HUES64 (cell line): ENCODE measurements at regions not wholly inside any gene's neighbourhood (a gene's known extent, or its start where the extent isn't known, plus 50 kb on each side); places are given as distances from the start of the nearest gene placed in this dataset.
"Not testable (repeated sequence)": the region's sequence is repeated elsewhere in the genome, so short reads cannot be mapped to it uniquely, and the experiment has no call there.

ENCODE experiments used
- H3K27ac ChIP-seq: 2 replicates; pipeline ENCODE4 v1.7.0; 2013; ENCODE audit warnings: low read depth, low read length, inconsistent platforms
- H3K27me3 ChIP-seq: 2 replicates; pipeline ENCODE4 v1.6.1; 2013; ENCODE audit warnings: mild to moderate bottlenecking, low read length; ENCODE audit not compliant: insufficient read depth
- H3K36me3 ChIP-seq: 2 replicates; pipeline ENCODE4 v1.6.1; 2013; ENCODE audit warnings: mild to moderate bottlenecking, low read length; ENCODE audit not compliant: insufficient read depth
- H3K4me1 ChIP-seq: 2 replicates; pipeline ENCODE4 v1.6.1; 2013; ENCODE audit warnings: mild to moderate bottlenecking, low read length, moderate library complexity; ENCODE audit not compliant: insufficient read depth
- H3K4me3 ChIP-seq: 2 replicates; pipeline ENCODE4 v1.5.1; 2013; ENCODE audit warnings: mild to moderate bottlenecking, low read length, moderate library complexity
- H3K9ac ChIP-seq: 2 replicates; pipeline ENCODE4 v1.6.1; 2013; ENCODE audit warnings: mild to moderate bottlenecking, low read depth, low read length
- H3K9me3 ChIP-seq: 2 replicates; pipeline ENCODE4 v1.6.1; 2013; ENCODE audit warnings: low read depth, low read length; ENCODE audit not compliant: insufficient read depth
- WGBS: fragments of 150-250, 120-280 bp; methylation state at CpG from one replicate; pipeline ENCODE4 v1.1.7; 2013; ENCODE audit warnings: missing lambda C conversion rate; 5-methylcytosine and 5-hydroxymethylcytosine counted together

DNA sequence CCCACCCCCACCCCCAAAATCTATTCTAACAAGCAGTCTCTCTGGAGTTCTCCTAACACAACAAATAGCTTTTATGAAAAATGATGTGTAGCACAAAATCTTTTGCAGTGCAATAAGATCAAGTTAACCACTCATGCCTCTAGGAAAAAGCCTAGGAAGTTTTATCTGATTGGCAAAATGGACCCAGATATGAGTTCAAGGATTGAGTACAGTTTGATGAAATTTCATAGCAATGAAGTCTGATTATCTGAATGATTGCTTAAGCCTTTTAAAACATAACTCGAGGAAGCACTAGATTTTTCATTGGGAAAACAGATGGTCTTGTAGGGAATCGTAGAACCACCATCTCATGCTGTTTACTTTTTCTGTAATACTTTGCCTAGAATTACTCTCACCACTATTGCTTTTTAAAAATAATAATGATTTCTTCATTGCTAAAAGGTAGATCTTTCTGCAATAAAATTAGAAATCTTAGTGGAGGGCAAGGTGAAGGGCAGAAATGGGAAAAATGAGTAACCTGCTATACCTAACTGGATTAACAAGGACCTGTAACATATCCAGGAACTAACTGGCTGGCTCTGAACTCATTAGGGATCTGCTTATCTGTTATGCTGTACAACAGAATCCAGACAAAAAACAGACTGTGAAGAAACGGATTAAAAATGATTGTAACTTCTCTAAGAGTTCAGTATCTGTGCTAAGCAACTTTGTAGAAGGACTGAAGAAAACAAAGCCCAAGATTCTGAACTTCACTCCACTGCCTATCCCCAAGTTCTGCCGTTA, 73.7 kb upstream of the ETAA1 start:
- no peaks in the 10 kb centered on the region for H3K9me3 ChIP-seq
- H3K4me3 ChIP-seq, result no peak overlapping the region
- WGBS, result 94% methylated on average over 4 of the region's 4 CpGs
- H3K4me1 ChIP-seq, result peaks cover 63% of the 10 kb centered on the region
- no peaks in the 10 kb centered on the region for H3K36me3 ChIP-seq
- no peak overlapping the region for H3K27ac ChIP-seq
- no peaks in the 10 kb centered on the region for H3K27me3 ChIP-seq
- no peak overlapping the region for H3K9ac ChIP-seq

DNA sequence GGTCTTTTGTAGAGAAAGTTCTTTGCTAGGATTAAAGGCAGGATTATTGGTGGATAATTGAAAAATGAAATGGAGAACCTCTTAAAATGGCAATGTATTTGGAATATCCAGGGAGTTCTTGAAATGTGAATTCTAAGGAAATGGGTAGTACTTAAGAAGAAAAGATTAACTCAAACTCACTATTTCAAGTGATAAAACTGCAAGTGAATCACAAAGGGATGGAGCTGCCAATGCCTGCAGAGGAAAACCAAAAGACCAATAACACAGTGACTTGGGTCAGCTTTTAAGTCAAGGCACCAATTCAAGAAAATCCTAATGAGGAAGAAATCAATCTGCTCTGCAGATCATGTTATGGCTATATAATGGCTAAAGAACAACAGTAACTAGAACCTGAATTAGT, 67.6 kb upstream of the ETAA1 start:
- H3K36me3 ChIP-seq, result peaks cover 2% of the 10 kb centered on the region; the same call in 1 of the 2 replicates
- no peak overlapping the region for H3K9ac ChIP-seq
- peak overlapping the region; percentile 21 for H3K4me3 ChIP-seq
- H3K27ac ChIP-seq, result peak overlapping the region; percentile 80
- peaks cover 54% of the 10 kb centered on the region for H3K4me1 ChIP-seq
- H3K9me3 ChIP-seq, result no peaks in the 10 kb centered on the region
- no peaks in the 10 kb centered on the region for H3K27me3 ChIP-seq

- Histone ChIP-seq H3K4me3 (peak overlapping the region; percentile 21), H3K4me1 (peaks cover 50% of the 10 kb centered on the region), H3K9me3 (no peaks in the 10 kb centered on the region), H3K36me3 (peaks cover 7% of the 10 kb centered on the region; the same call in 1 of the 2 replicates), H3K9ac (peak overlapping the region; percentile 6; the same call in 1 of the 2 replicates), H3K27me3 (no peaks in the 10 kb centered on the region), H3K27ac (peak overlapping the region; percentile 80)
These were observed 67.2 kb upstream of the ETAA1 start for GRCh38 chr2:67329951-67330350.

DNA sequence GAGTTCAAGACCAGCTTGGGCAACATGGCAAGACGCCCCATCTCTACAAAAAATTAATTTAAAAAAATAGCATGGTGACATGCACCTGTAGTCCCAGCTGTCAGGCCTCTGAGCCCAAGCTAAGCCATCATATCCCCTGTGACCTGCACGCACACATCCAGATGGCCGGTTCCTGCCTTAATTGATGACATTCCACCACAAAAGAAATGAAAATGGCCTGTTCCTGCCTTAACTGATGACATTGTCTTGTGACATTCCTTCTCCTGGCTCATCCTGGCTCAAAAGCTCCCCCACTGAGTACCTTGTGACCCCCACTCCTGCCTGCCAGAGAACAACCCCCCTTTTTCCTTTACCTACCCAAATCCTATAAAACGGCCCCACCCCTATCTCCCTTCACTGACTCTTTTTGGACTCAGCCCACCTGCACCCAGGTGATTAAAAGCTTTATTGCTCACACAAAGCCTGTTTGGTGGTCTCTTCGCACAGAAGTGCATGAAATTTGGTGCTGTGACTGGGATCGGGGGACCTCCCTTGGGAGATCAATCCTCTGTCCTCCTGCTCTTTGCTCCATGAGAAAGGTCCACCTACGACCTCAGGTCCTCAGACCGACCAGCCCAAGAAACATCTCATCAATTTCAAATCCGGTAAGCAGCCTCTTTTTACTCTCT, 65.6 kb upstream of the ETAA1 start:
- WGBS, result 80% methylated on average over 9 of the region's 9 CpGs
- not testable (repeated sequence) for H3K9me3 ChIP-seq, H3K36me3 ChIP-seq, H3K27me3 ChIP-seq
- Histone ChIP-seq H3K27ac (peak overlapping the region; percentile 46; the same call in 1 of the 2 replicates), H3K4me3 (peak overlapping the region; percentile 68), H3K9ac (peak overlapping the region; percentile 81), H3K4me1 (peaks cover 51% of the 10 kb centered on the region)

- Histone ChIP-seq H3K4me3 (no peak overlapping the region), H3K27ac (peak overlapping the region; percentile 0; the same call in 1 of the 2 replicates), H3K36me3 (peaks cover 34% of the 10 kb centered on the region), H3K9ac (no peak overlapping the region), H3K4me1 (peaks cover 9% of the 10 kb centered on the region; the same call in 1 of the 2 replicates), H3K27me3 (no peaks in the 10 kb centered on the region), H3K9me3 (no peaks in the 10 kb centered on the region)
- 97% methylated on average over 2 of the region's 2 CpGs for WGBS
These were observed 59.2 kb upstream of the ETAA1 start for GRCh38 chr2:67337903-67338302.

GRCh38 chr2:67338601-67339233, 58.4 kb upstream of the ETAA1 start:
- H3K27me3 ChIP-seq, result no peaks in the 10 kb centered on the region
- WGBS, result 91% methylated on average over 3 of the region's 3 CpGs
- no peaks in the 10 kb centered on the region for H3K9me3 ChIP-seq
- peaks cover 9% of the 10 kb centered on the region; the same call in 1 of the 2 replicates for H3K4me1 ChIP-seq
- no peak overlapping the region for H3K27ac ChIP-seq
- H3K9ac ChIP-seq, result no peak overlapping the region
- no peak overlapping the region for H3K4me3 ChIP-seq
- peaks cover 34% of the 10 kb centered on the region for H3K36me3 ChIP-seq

DNA sequence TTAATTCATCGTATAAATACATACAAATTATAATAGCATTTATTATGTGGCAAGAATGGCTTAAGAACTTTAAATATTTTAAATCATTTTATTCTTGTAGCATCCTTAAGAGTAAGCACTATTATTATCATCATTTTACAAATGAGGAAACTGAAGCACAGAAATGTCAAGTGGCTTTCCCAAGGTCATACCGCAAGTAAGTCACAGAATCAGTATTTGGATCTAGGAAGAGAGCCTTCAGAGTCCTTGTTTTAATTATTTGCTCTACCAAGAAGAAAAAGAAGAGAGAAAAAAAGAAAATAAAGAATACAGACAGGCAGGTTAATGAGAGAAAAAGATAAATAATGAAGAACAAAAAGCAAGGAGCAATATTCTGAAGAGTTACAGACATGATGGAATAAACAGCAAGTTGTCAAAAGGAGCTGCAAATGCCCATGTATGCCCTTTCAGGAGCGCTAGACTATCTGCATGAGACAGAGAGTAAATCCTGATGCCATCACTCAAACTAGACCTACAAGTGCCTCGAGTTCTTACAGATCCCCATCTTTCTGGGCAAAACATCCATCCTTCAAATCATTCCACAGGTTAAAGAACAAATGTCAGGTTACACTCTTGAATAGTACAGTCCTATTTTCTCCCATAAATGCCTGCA, 57.8 kb upstream of the ETAA1 start:
- H3K4me1 ChIP-seq, result peaks cover 9% of the 10 kb centered on the region; the same call in 1 of the 2 replicates
- no peak overlapping the region for H3K27ac ChIP-seq
- H3K27me3 ChIP-seq, result no peaks in the 10 kb centered on the region
- peaks cover 33% of the 10 kb centered on the region for H3K36me3 ChIP-seq
- no peak overlapping the region for H3K4me3 ChIP-seq
- WGBS, result 98% methylated on average over 3 of the region's 4 CpGs
- H3K9ac ChIP-seq, result no peak overlapping the region
- H3K9me3 ChIP-seq, result no peaks in the 10 kb centered on the region

DNA sequence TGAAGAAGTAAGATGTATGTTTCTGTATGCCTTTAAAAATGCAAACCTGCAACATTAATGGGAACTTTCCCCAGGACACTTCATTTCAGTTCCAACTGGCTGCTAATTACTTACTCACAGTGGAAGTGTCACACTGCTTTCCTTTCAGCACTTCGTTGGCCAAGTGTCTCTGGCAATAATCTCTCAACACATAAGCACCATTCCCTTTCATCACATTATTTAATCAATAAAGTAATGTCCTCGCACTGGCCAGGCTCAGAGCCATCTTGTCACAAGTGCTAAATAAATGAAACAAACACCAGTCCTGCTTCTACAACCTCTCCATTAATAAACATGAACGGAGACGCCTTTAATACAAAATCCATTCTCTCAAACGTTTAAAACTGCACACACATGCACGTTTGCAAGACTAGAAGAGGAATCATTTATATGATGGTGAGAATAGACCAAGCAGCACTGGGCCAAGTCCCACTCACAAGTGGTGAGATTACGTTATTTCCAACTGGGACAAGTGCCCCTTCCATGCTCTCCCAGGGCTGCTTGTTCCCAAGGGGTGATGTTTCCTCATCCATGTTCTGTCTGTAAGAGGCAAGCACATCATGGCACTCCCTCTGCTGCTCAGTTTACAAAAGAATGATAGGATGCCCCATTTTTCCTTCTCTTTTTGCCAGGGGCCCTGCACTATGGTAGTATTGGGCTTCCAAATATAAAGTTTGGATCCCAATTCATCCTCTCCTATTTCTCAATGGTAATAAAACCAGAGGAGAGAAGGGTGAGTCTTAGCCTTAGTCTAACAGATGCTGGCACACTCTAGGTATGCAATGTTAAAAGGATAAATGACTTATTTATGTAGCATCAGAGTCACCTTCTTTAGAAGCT, 56.8 kb upstream of the ETAA1 start:
- Histone ChIP-seq H3K36me3 (peaks cover 26% of the 10 kb centered on the region), H3K27ac (no peak overlapping the region), H3K9me3 (no peaks in the 10 kb centered on the region), H3K4me1 (peaks cover 9% of the 10 kb centered on the region; the same call in 1 of the 2 replicates), H3K4me3 (no peak overlapping the region), H3K27me3 (no peaks in the 10 kb centered on the region), H3K9ac (no peak overlapping the region)
- WGBS, result 84% methylated on average over 7 of the region's 7 CpGs

DNA sequence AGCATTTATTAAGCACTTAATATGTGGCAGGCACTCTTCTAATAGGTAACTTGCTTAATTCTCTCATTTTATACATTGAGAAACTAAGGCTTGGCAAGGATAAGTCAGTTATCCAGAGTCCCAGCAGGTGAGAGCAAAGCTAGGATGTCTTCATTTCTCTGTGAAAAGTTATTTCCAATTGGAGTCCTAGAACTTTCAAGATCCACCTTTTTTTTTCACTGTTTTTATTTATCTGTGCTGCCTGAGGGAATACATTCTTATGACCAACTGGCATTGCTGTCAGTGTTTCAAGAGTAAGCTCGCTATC, 56.2 kb upstream of the ETAA1 start:
- peaks cover 26% of the 10 kb centered on the region for H3K36me3 ChIP-seq
- H3K4me3 ChIP-seq, result no peak overlapping the region
- no peak overlapping the region for H3K9ac ChIP-seq
- H3K4me1 ChIP-seq, result peaks cover 9% of the 10 kb centered on the region; the same call in 1 of the 2 replicates
- no peak overlapping the region for H3K27ac ChIP-seq
- WGBS, result 92% methylated on average over 1 of the region's 1 CpG
- no peaks in the 10 kb centered on the region for H3K27me3 ChIP-seq
- no peaks in the 10 kb centered on the region for H3K9me3 ChIP-seq

GRCh38 chr2:67341336-67341735, 55.8 kb upstream of the ETAA1 start:
- Histone ChIP-seq H3K36me3 (peaks cover 26% of the 10 kb centered on the region), H3K9ac (no peak overlapping the region), H3K4me3 (no peak overlapping the region), H3K9me3 (no peaks in the 10 kb centered on the region), H3K27ac (no peak overlapping the region), H3K4me1 (peaks cover 8% of the 10 kb centered on the region; the same call in 1 of the 2 replicates), H3K27me3 (no peaks in the 10 kb centered on the region)
- 94% methylated on average over 2 of the region's 2 CpGs for WGBS
